Lung (tissue), 11 donors: ENCODE measurements at regions not wholly inside any gene's neighbourhood (a gene's known extent, or its start where the extent isn't known, plus 50 kb on each side); places are given as distances from the start of the nearest gene placed in this dataset.

Experiments
- ATAC-seq: fragments of 200-7000 bp; cut with Tn5 transposase; one replicate; pipeline ENCODE4 v1.9.1; 2020; ENCODE audit warnings: moderate number of reproducible peaks; ENCODE audit not compliant: insufficient read depth, low FRiP score
- DNase-seq, 3 donors: peaks; one replicate each; pipeline ENCODE4 v3.0.0-alpha.2; 2013 to 2017
- H3K27ac ChIP-seq, 2 donors: one replicate each; pipeline ENCODE4 v1.5.1; 2013; ENCODE audit warnings: mild to moderate bottlenecking in 2 of 2, moderate library complexity in 2 of 2, control low read depth in 1 of 2, inconsistent platforms in 1 of 2, low read depth in 1 of 2, low read length in 1 of 2
- H3K27me3 ChIP-seq, 3 donors: one replicate each; pipeline ENCODE4 v1.5.1; 2013; ENCODE audit warnings: low read length in 2 of 3; ENCODE audit not compliant: control insufficient read depth in 3 of 3, insufficient read depth in 3 of 3
- H3K36me3 ChIP-seq, 4 donors: one replicate each; pipeline ENCODE4 v1.5.1; 2013; ENCODE audit warnings: low read length in 4 of 4, mild to moderate bottlenecking in 1 of 4, moderate library complexity in 1 of 4; ENCODE audit not compliant: control insufficient read depth in 4 of 4, insufficient read depth in 4 of 4
- H3K4me1 ChIP-seq, 5 donors: one replicate each; pipeline ENCODE4 v1.5.1; 2013; ENCODE audit warnings: low read length in 5 of 5, mild to moderate bottlenecking in 2 of 5, moderate library complexity in 1 of 5; ENCODE audit not compliant: control insufficient read depth in 5 of 5, insufficient read depth in 5 of 5
- H3K4me3 ChIP-seq: one replicate; pipeline ENCODE4 v1.5.1; 2013; ENCODE audit warnings: mild to moderate bottlenecking, control low read depth, moderate library complexity
- H3K9ac ChIP-seq, 2 donors: one replicate each; pipeline ENCODE4 v1.5.1; 2013; ENCODE audit warnings: low read length in 2 of 2, control low read depth in 1 of 2; ENCODE audit not compliant: insufficient read depth in 1 of 2
- H3K9me3 ChIP-seq, 4 donors: one replicate each; pipeline ENCODE4 v1.5.1; 2013; ENCODE audit warnings: low read length in 3 of 4, mild to moderate bottlenecking in 1 of 4, moderate library complexity in 1 of 4; ENCODE audit not compliant: control insufficient read depth in 4 of 4, insufficient read depth in 3 of 4
- WGBS, 2 donors: extraction: QIAGEN DNeasy Blood & Tissue Kit; methylation state at CpG; one replicate each; pipeline ENCODE4 v1.1.7; 2013; 5-methylcytosine and 5-hydroxymethylcytosine counted together
- TF ChIP-seq, protein P1 (sequence below): IDR thresholded peaks from 2 replicates; pipeline ENCODE4 v1.5.1; 2012; ENCODE audit warnings: mild to moderate bottlenecking; ENCODE audit errors: control extremely low read depth, extremely low read depth
- donor health status: control.
- donor health status: control.
- donor health status: Bipolar disorder and iron deficiency.
- donor health status: healthy.
- donor health status: DM: yes; HTN: yes; CAD: no.

GRCh38 chr7:142457146-142457703 is 199.4 kb upstream of the PRSS58 start:
- Histone ChIP-seq H3K4me1 (no peaks in the 10 kb centered on the region), H3K27ac (no peak overlapping the region), H3K27me3 (no peaks in the 10 kb centered on the region), H3K9ac (no peak overlapping the region), H3K9me3 (no peaks in the 10 kb centered on the region), H3K4me3 (no peak overlapping the region), H3K36me3 (no peaks in the 10 kb centered on the region)
- TF ChIP-seq, protein P1, sequence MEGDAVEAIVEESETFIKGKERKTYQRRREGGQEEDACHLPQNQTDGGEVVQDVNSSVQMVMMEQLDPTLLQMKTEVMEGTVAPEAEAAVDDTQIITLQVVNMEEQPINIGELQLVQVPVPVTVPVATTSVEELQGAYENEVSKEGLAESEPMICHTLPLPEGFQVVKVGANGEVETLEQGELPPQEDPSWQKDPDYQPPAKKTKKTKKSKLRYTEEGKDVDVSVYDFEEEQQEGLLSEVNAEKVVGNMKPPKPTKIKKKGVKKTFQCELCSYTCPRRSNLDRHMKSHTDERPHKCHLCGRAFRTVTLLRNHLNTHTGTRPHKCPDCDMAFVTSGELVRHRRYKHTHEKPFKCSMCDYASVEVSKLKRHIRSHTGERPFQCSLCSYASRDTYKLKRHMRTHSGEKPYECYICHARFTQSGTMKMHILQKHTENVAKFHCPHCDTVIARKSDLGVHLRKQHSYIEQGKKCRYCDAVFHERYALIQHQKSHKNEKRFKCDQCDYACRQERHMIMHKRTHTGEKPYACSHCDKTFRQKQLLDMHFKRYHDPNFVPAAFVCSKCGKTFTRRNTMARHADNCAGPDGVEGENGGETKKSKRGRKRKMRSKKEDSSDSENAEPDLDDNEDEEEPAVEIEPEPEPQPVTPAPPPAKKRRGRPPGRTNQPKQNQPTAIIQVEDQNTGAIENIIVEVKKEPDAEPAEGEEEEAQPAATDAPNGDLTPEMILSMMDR, result no peak
- DNase-seq (no peak), ATAC-seq (no peak)
- WGBS, 2 donors, result 77 to 79% methylated on average over 2 of the region's 2 CpGs

DNA sequence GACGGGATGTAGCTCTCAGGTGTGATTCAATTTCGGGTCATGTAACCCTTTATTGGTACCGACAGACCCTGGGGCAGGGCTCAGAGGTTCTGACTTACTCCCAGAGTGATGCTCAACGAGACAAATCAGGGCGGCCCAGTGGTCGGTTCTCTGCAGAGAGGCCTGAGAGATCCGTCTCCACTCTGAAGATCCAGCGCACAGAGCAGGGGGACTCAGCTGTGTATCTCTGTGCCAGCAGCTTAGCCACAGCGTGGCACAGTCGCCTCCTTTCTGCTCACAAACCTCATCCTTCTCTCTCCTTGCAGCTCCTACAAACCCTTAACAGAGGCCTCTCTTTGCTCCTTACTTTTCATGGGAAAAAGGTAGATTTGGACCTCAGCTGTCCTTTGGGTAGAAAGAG is 197.5 kb upstream of the PRSS58 start:
- TF ChIP-seq, protein P1, result no peak
- Histone ChIP-seq H3K4me1 (no peaks in the 10 kb centered on the region), H3K9ac (no peak overlapping the region), H3K27ac (no peak overlapping the region), H3K27me3 (no peaks in the 10 kb centered on the region), H3K4me3 (no peak overlapping the region), H3K36me3 (no peaks in the 10 kb centered on the region), H3K9me3 (peaks cover 0 to 2% (median 0%) of the 10 kb centered on the region in 4 donors)
- DNase-seq (no peak), ATAC-seq (no peak)
- 90 to 95% methylated on average over 10 of the region's 10 CpGs for WGBS, 2 donors

GRCh38 chr7:142454862-142455261 is 197.0 kb upstream of the PRSS58 start:
- peaks cover 0 to 2% (median 0%) of the 10 kb centered on the region in 4 donors for H3K9me3 ChIP-seq
- 58 to 62% methylated on average over 5 of the region's 5 CpGs for WGBS, 2 donors
- H3K4me3 ChIP-seq, result no peak overlapping the region
- DNase-seq, result no peak
- no peaks in the 10 kb centered on the region for H3K4me1 ChIP-seq
- H3K36me3 ChIP-seq, result no peaks in the 10 kb centered on the region
- TF ChIP-seq, protein P1, result no peak
- no peaks in the 10 kb centered on the region for H3K27me3 ChIP-seq
- H3K27ac ChIP-seq, result no peak overlapping the region
- ATAC-seq, result no peak
- no peak overlapping the region for H3K9ac ChIP-seq

DNA sequence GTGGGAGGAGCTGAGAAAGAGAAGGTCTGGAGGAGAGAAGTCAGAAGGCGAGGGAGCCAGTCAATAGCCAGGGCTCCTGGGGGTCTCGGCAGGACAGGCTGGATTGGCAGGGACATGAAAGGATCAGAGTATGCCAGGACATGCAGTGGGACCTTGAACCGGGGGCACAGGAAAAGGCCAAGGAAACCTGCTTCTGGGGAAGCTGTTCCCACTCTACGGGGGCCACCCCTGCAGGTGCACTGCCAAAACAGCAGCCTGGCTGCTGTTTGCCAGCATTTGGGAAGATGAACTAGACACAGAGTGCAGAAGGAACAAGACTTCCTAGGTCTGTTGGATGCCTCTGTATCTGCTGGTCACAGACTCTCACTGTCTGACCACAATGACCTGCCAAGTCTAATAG is 194.9 kb upstream of the PRSS58 start:
- Histone ChIP-seq H3K9me3 (peaks cover 0 to 2% (median 0%) of the 10 kb centered on the region in 4 donors), H3K4me1 (no peaks in the 10 kb centered on the region), H3K27me3 (no peaks in the 10 kb centered on the region), H3K4me3 (no peak overlapping the region), H3K9ac (no peak overlapping the region), H3K27ac (no peak overlapping the region), H3K36me3 (no peaks in the 10 kb centered on the region)
- ATAC-seq (no peak), DNase-seq (no peak)
- TF ChIP-seq, protein P1, result no peak
- 49 to 59% methylated on average over 4 of the region's 4 CpGs for WGBS, 2 donors
